Endothelial cell of umbilical vein (primary cell): ENCODE measurements at regions not wholly inside any gene's neighbourhood (a gene's known extent, or its start where the extent isn't known, plus 50 kb on each side); places are given as distances from the start of the nearest gene placed in this dataset.

Source experiments
- BruUV-seq: library from RNA; stranded (reverse); fragments of 400-500 nt; replicated peaks from 2 replicates; lab custom pipeline; 2021; lab: Mats Ljungman, UMichigan
- CTCF ChIA-PET: fragments of 300-600, 350-600 bp; sonication (Branson Sonifier 250); formaldehyde crosslinking; loops from one replicate; lab custom pipeline; 2021; ENCODE audit warnings: antibody characterized with exemption, inconsistent platforms; lab: Charles Lee
- POLR2A ChIA-PET: fragments of 300-600, 350-600 bp; sonication (Branson Sonifier 250); formaldehyde crosslinking; loops from one replicate; lab custom pipeline; 2021; ENCODE audit warnings: antibody characterized with exemption, inconsistent platforms; lab: Charles Lee
- DNase-seq: peaks from one replicate; pipeline ENCODE4 v3.0.0-alpha.2; 2011; ENCODE audit warnings: low read depth, low spot score
- FAIRE-seq: peaks from 2 replicates; lab custom pipeline; 2011; peaks lifted over from hg19 to GRCh38; lab: Jason Lieb, UNC
- H2AFZ ChIP-seq: 2 replicates; pipeline ENCODE4 v1.6.0; 2012; ENCODE audit warnings: low read depth, low read length, control low read depth, inconsistent platforms
- H3K27ac ChIP-seq: 2 replicates; pipeline ENCODE4 v1.5.1; 2011; ENCODE audit warnings: low read depth, mild to moderate bottlenecking, control low read depth, low read length, moderate library complexity; ENCODE audit not compliant: insufficient read depth
- H3K27me3 ChIP-seq, 2 experiments: 2 replicates each; pipeline versions ENCODE4 v1.6.0 to v1.6.1; 2011; ENCODE audit warnings: low read length in 2 of 2, mixed read lengths in 1 of 2; ENCODE audit not compliant: control insufficient read depth in 2 of 2, insufficient read depth in 2 of 2
- H3K36me3 ChIP-seq, 2 experiments: 2 replicates in 1 of 2; 3 replicates in 1 of 2; pipeline ENCODE4 v1.5.1; 2011; ENCODE audit warnings: low read length in 2 of 2, mild to moderate bottlenecking in 1 of 2, moderate library complexity in 1 of 2; ENCODE audit not compliant: control insufficient read depth in 2 of 2, insufficient read depth in 2 of 2; ENCODE audit errors: extremely low read depth in 1 of 2
- H3K4me1 ChIP-seq: 3 replicates; pipeline ENCODE4 v1.5.1; 2011; ENCODE audit warnings: mild to moderate bottlenecking, low read length; ENCODE audit not compliant: control insufficient read depth, insufficient read depth; ENCODE audit errors: extremely low read depth
- H3K4me2 ChIP-seq: 2 replicates; pipeline ENCODE4 v1.6.1; 2011; ENCODE audit warnings: low read length, control low read depth, mixed read lengths; ENCODE audit not compliant: insufficient read depth
- H3K4me3 ChIP-seq, 3 experiments: fragments of 200-600 bp in 1 of 3; sonication (generic), shearing (Covaris generic) in 1 of 3; replicated peaks in 1 of 3; 2 replicates each; pipeline ENCODE4 v1.5.1; 2011 to 2016; ENCODE audit warnings: control low read depth in 3 of 3, low read length in 3 of 3, mild to moderate bottlenecking in 2 of 3, inconsistent platforms in 1 of 3, low read depth in 1 of 3, moderate library complexity in 1 of 3; ENCODE audit not compliant: insufficient read depth in 1 of 3
- H3K79me2 ChIP-seq: 2 replicates; pipeline ENCODE4 v1.6.0; 2012; ENCODE audit warnings: low read length, inconsistent platforms; ENCODE audit not compliant: control insufficient read depth, insufficient read depth
- H3K9ac ChIP-seq: replicated peaks from 2 replicates; pipeline ENCODE3; 2011; ENCODE audit warnings: low read length, control low read depth; ENCODE audit not compliant: insufficient read depth; ENCODE audit errors: extremely low read depth
- H3K9me1 ChIP-seq: replicated peaks from 3 replicates; pipeline ENCODE4 v1.6.0; 2011; ENCODE audit warnings: mild to moderate bottlenecking, low read length; ENCODE audit not compliant: control insufficient read depth, insufficient read depth; ENCODE audit errors: extremely low read depth
- H3K9me3 ChIP-seq: replicated peaks from 2 replicates; pipeline ENCODE4 v1.5.1; 2012; ENCODE audit warnings: low read length, inconsistent platforms; ENCODE audit not compliant: control insufficient read depth, insufficient read depth
- H4K20me1 ChIP-seq: replicated peaks from 2 replicates; pipeline ENCODE3; 2011; ENCODE audit warnings: mild to moderate bottlenecking, low read length; ENCODE audit not compliant: control insufficient read depth, insufficient read depth; ENCODE audit errors: extremely low read depth
- CTCF ChIP-seq, 2 donors: IDR thresholded peaks; 1 replicate in 1 of 2; 2 replicates in 1 of 2; pipeline ENCODE4 v1.5.1; 2011; ENCODE audit warnings: low read length in 2 of 2, mild to moderate bottlenecking in 2 of 2, moderate library complexity in 2 of 2, control low read depth in 1 of 2, inconsistent platforms in 1 of 2, low read depth in 1 of 2; ENCODE audit not compliant: insufficient read depth in 1 of 2; ENCODE audit errors: extremely low read depth in 1 of 2
- EZH2 ChIP-seq: IDR thresholded peaks from 2 replicates; pipeline ENCODE4 v1.6.1; 2012; ENCODE audit warnings: borderline replicate concordance, low read depth, mild to moderate bottlenecking, moderate library complexity, low read length, inconsistent platforms; ENCODE audit not compliant: severe bottlenecking
- FOS ChIP-seq: IDR thresholded peaks from 2 replicates; pipeline ENCODE4 v1.6.1; 2011; ENCODE audit warnings: mild to moderate bottlenecking, low read length, moderate library complexity, borderline replicate concordance; ENCODE audit not compliant: insufficient read depth
- GATA2 ChIP-seq: IDR thresholded peaks from 2 replicates; pipeline ENCODE4 v1.7.0; 2011; ENCODE audit warnings: low read depth, mild to moderate bottlenecking, moderate library complexity, mixed read lengths, low read length; ENCODE audit not compliant: insufficient read length, insufficient read depth
- JUN ChIP-seq: IDR thresholded peaks from 2 replicates; pipeline ENCODE4 v1.6.1; 2011; ENCODE audit warnings: borderline replicate concordance, low read depth; ENCODE audit not compliant: insufficient read length, insufficient read depth
- MAX ChIP-seq: IDR thresholded peaks from 2 replicates; pipeline ENCODE4 v1.6.1; 2011; ENCODE audit not compliant: insufficient read depth, insufficient read length
- MYC ChIP-seq: IDR thresholded peaks from one replicate; pipeline ENCODE4 v1.6.1; 2011; ENCODE audit warnings: mild to moderate bottlenecking, low read depth, low read length
- POLR2A ChIP-seq: IDR thresholded peaks from 2 replicates; pipeline ENCODE4 v1.6.1; 2012; ENCODE audit warnings: low read depth, mild to moderate bottlenecking, control low read depth, low read length
- POLR2AphosphoS5 ChIP-seq: IDR thresholded peaks from 2 replicates; pipeline ENCODE4 v1.6.1; 2012; ENCODE audit warnings: low read depth, mild to moderate bottlenecking, control low read depth, low read length, moderate library complexity; ENCODE audit not compliant: insufficient read depth
- dilution Hi-C: fragments of 300-500 bp; cut with MboI; formaldehyde crosslinking; loops from one replicate; pipeline ENCODE4 v1.15.0; 2019; ENCODE audit warnings: low sequenced_read_pairs; ENCODE audit not compliant: extremely low pct_ligation_motif_present
- intact Hi-C: fragments of 100-400 bp; cut with micrococcal nuclease; formaldehyde crosslinking; loops from one replicate; pipeline ENCODE4 v1.10.0; 2022

- FAIRE-seq (no peak), DNase-seq (no peak)
- Histone ChIP-seq H3K4me2 (no peak overlapping the region), H4K20me1 (no peaks in the 10 kb centered on the region), H3K79me2 (no peaks in the 10 kb centered on the region), H3K4me3 (no peak overlapping the region), H3K9me3 (no peaks in the 10 kb centered on the region), H3K27me3 (peaks cover 2 to 7% of the 10 kb centered on the region in 2 experiments), H3K36me3 (no peaks in the 10 kb centered on the region), H3K27ac (no peak overlapping the region), H3K4me1 (peaks cover 5% of the 10 kb centered on the region), H2AFZ (no peak overlapping the region), H3K9ac (no peak overlapping the region), H3K9me1 (no peaks in the 10 kb centered on the region)
- no peak for TF ChIP-seq GATA2
- no peak for TF ChIP-seq CTCF (IDR thresholded peaks at IDR 0.05; ENCODE audit: extremely low read depth in 1 of 2, insufficient read depth in 1 of 2, low read depth in 1 of 2, low read length in 2 of 2)
- no peak for TF ChIP-seq POLR2AphosphoS5
- no peak for TF ChIP-seq EZH2
- no peak for TF ChIP-seq MYC
- TF ChIP-seq JUN, result no peak
- no peak for TF ChIP-seq FOS
- TF ChIP-seq MAX, result no peak
- no peak for TF ChIP-seq POLR2A
- no TSS peak for BruUV-seq
- intact Hi-C loops (no loop called here), dilution Hi-C loops (no loop called here)
- ChIA-PET POLR2A (no interaction called here), CTCF (interaction anchor here (0.6 kb wide), 1 partner anchor 382 kb away, joined by 3 read pairs; no protein-coding TSS in a partner anchor)
Observed at GRCh38 chr4:38560768-38561558, 103.0 kb upstream of the KLF3 start.
